Lower leg skin (tissue), 3 donors: ENCODE measurements at regions not wholly inside any gene's neighbourhood (a gene's known extent, or its start where the extent isn't known, plus 50 kb on each side); places are given as distances from the start of the nearest gene placed in this dataset.

Experiments
- POLR2A ChIP-seq, 2 donors: fragments of 450-650 bp; IDR thresholded peaks; one replicate each; pipeline ENCODE4 v1.6.1; 2016 to 2017; ENCODE audit warnings: antibody characterized with exemption in 2 of 2, mild to moderate bottlenecking in 1 of 2, moderate library complexity in 1 of 2
- TF ChIP-seq, protein P1 (sequence below), 3 donors: fragments of 450-650 bp; IDR thresholded peaks; one replicate each; pipeline ENCODE4 v1.5.1; 2016; ENCODE audit warnings: antibody characterized with exemption in 3 of 3, mild to moderate bottlenecking in 3 of 3, moderate library complexity in 2 of 3

DNA sequence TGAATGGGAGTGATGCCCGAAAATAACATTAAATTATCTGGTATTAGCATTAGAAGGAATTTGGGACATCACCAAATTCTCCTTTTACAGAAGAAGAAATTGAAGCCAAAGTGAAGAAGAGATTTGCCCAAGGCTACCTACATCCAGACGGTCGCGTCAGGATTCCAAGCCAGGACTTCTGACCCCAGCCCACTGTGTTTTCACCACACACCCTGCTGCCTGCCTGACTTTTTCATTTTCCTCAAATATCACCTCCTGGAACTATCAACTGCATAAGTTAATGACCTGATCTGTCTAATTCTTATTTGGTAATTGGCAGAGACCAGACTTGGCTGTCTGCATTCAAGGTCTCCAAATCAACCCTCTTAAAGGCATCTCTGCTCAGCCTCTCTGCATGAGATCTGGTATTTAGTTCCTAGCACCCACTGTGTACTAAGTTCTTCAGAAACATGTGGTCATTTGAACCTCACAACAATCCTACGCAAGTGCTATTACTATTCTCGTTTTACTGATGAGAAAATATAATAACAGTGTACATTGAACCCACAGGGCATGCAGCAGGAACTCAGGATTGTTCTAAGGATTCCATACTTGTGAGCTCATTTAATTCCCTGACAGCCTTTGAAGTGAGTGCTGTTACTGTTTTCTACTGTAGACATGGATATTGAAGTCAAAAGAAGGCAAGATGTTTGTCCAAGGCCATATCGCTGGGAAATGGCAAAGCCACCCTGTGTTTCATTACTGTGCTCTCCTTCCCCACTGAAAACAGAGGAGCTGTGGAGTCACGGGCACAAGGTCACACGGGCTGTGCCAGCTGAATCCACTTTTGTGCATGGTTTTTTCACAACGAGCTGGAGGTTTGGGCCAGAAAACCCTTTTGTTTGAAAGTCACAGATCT lies 195.2 kb upstream of the C1QTNF7 start:
- TF ChIP-seq, protein P1, sequence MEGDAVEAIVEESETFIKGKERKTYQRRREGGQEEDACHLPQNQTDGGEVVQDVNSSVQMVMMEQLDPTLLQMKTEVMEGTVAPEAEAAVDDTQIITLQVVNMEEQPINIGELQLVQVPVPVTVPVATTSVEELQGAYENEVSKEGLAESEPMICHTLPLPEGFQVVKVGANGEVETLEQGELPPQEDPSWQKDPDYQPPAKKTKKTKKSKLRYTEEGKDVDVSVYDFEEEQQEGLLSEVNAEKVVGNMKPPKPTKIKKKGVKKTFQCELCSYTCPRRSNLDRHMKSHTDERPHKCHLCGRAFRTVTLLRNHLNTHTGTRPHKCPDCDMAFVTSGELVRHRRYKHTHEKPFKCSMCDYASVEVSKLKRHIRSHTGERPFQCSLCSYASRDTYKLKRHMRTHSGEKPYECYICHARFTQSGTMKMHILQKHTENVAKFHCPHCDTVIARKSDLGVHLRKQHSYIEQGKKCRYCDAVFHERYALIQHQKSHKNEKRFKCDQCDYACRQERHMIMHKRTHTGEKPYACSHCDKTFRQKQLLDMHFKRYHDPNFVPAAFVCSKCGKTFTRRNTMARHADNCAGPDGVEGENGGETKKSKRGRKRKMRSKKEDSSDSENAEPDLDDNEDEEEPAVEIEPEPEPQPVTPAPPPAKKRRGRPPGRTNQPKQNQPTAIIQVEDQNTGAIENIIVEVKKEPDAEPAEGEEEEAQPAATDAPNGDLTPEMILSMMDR (IDR thresholded peaks at IDR 0.05): no peak
- no peak for TF ChIP-seq POLR2A (IDR thresholded peaks at IDR 0.05)
